ENCODE measurements at regions not wholly inside any gene's neighbourhood (a gene's known extent, or its start where the extent isn't known, plus 50 kb on each side); places are given as distances from the start of the nearest gene placed in this dataset.

GRCh38 chr1:81023187-81023724 is 777.5 kb upstream of the ADGRL2 start:
- no peaks in the 10 kb centered on the region for H3K27me3 Mint-ChIP-seq (ENCODE audit: low read depth)
- no peaks in the 10 kb centered on the region for H3K36me3 Mint-ChIP-seq (ENCODE audit: low read depth)
- no peak overlapping the region for H3K4me3 Mint-ChIP-seq
- H3K4me1 Mint-ChIP-seq, result no peaks in the 10 kb centered on the region
- TF ChIP-seq, protein P1, sequence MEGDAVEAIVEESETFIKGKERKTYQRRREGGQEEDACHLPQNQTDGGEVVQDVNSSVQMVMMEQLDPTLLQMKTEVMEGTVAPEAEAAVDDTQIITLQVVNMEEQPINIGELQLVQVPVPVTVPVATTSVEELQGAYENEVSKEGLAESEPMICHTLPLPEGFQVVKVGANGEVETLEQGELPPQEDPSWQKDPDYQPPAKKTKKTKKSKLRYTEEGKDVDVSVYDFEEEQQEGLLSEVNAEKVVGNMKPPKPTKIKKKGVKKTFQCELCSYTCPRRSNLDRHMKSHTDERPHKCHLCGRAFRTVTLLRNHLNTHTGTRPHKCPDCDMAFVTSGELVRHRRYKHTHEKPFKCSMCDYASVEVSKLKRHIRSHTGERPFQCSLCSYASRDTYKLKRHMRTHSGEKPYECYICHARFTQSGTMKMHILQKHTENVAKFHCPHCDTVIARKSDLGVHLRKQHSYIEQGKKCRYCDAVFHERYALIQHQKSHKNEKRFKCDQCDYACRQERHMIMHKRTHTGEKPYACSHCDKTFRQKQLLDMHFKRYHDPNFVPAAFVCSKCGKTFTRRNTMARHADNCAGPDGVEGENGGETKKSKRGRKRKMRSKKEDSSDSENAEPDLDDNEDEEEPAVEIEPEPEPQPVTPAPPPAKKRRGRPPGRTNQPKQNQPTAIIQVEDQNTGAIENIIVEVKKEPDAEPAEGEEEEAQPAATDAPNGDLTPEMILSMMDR (conservative IDR thresholded peaks at IDR 0.05), result no peak
- no peak overlapping the region for H3K27ac Mint-ChIP-seq (ENCODE audit: unreplicated experiment)
- H3K9me3 Mint-ChIP-seq, result peaks cover 4% of the 10 kb centered on the region
- DNase-seq (ENCODE audit: low read depth, low spot score), result no peak

DNA sequence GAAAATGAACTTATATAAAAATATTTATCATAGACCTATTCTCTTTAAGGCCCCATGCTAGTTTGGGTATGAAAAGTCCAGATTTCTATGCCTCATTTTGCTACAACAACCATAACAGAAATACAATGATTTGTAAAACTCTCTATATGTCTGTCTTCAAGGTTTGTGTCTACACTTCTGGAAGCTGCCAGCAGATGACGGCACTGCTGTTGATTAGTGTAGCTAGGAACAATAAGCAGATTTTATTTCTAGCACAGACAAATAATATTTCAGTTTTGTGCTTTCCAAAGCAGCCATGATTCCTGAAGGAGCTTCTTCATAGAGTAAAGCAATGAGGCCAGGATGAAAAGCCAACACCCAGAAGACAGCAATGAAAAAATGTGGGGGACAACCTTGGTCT is 779.6 kb upstream of the ADGRL2 start:
- Mint-ChIP-seq H3K9me3 (peaks cover 11% of the 10 kb centered on the region), H3K4me3 (no peak overlapping the region), H3K27me3 (ENCODE audit: low read depth) (no peaks in the 10 kb centered on the region), H3K4me1 (no peaks in the 10 kb centered on the region), H3K36me3 (ENCODE audit: low read depth) (no peaks in the 10 kb centered on the region), H3K27ac (ENCODE audit: unreplicated experiment) (no peak overlapping the region)
- DNase-seq (ENCODE audit: low read depth, low spot score), result no peak
- TF ChIP-seq, protein P1 (conservative IDR thresholded peaks at IDR 0.05), result no peak

DNA sequence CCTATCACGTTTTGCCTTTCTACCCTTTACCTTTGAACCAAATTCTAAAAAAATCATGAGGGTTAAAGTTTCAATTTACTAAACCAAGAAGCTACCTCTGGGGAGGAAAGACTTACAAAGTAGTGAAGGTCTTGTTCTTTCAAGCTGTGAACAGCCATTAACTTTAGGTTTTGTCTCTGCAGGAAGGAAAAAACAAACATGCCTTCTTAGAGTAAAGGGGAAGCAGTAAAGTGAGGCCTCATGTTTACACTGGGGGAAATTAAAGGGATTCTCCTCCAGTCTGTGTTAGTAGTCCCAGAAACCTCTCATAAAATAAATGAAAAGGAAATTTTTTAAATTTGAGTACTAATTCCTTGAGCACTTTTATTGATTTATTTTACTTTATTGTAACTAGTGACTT is 780.2 kb upstream of the ADGRL2 start:
- no peak for DNase-seq (ENCODE audit: low read depth, low spot score)
- H3K9me3 Mint-ChIP-seq, result peaks cover 13% of the 10 kb centered on the region
- TF ChIP-seq, protein P1 (conservative IDR thresholded peaks at IDR 0.05), result no peak
- no peaks in the 10 kb centered on the region for H3K4me1 Mint-ChIP-seq
- no peaks in the 10 kb centered on the region for H3K36me3 Mint-ChIP-seq (ENCODE audit: low read depth)
- H3K27ac Mint-ChIP-seq (ENCODE audit: unreplicated experiment), result no peak overlapping the region
- H3K27me3 Mint-ChIP-seq (ENCODE audit: low read depth), result no peaks in the 10 kb centered on the region
- H3K4me3 Mint-ChIP-seq, result no peak overlapping the region

DNA sequence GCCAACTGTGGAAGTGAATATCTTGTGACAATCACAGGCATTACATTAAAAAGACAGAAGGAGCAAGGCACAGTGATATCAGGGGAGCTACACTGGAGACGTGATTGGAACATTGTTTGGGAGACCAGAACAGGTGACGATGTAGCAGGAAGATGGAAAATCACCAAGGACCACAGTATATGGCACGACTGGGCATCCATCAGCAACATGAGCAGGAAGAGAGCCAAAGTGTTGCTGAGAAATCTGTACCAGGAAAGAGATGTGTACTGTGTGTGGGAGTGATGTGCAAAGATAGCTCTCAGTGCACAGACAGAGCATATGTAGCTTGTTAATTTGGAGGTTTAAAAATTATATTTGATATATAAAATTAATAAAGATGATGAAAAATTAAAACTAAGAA is 790.6 kb upstream of the ADGRL2 start:
- H3K4me1 Mint-ChIP-seq, result no peaks in the 10 kb centered on the region
- DNase-seq (ENCODE audit: low read depth, low spot score), result no peak
- no peak overlapping the region for H3K27ac Mint-ChIP-seq (ENCODE audit: unreplicated experiment)
- peaks cover 6% of the 10 kb centered on the region for H3K9me3 Mint-ChIP-seq
- H3K27me3 Mint-ChIP-seq (ENCODE audit: low read depth), result no peaks in the 10 kb centered on the region
- no peaks in the 10 kb centered on the region for H3K36me3 Mint-ChIP-seq (ENCODE audit: low read depth)
- TF ChIP-seq, protein P1 (conservative IDR thresholded peaks at IDR 0.05), result no peak
- no peak overlapping the region for H3K4me3 Mint-ChIP-seq

DNA sequence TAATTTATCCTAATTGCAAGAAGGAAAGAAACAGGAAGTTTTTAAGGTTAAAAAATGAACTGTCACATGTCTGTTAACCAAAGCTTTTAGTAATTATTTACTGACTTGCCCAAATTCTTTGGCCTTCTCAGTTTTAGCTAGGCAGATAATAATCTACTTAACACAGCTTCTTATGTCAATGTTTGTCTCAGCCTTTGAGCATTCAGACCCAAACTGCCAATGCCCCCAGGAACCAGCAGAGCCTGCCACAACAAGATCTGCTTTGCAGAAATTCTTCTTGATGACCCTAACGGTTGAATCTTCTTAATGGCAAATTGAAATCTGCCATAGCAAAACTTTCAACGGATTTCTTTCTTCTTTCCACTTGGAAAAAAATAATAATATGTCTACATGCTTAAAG is 792.4 kb upstream of the ADGRL2 start:
- TF ChIP-seq, protein P1 (conservative IDR thresholded peaks at IDR 0.05), result no peak
- DNase-seq (ENCODE audit: low read depth, low spot score), result no peak
- Mint-ChIP-seq H3K36me3 (ENCODE audit: low read depth) (no peaks in the 10 kb centered on the region), H3K27me3 (ENCODE audit: low read depth) (no peaks in the 10 kb centered on the region), H3K4me1 (no peaks in the 10 kb centered on the region), H3K4me3 (no peak overlapping the region), H3K9me3 (peaks cover 7% of the 10 kb centered on the region), H3K27ac (ENCODE audit: unreplicated experiment) (no peak overlapping the region)

DNA sequence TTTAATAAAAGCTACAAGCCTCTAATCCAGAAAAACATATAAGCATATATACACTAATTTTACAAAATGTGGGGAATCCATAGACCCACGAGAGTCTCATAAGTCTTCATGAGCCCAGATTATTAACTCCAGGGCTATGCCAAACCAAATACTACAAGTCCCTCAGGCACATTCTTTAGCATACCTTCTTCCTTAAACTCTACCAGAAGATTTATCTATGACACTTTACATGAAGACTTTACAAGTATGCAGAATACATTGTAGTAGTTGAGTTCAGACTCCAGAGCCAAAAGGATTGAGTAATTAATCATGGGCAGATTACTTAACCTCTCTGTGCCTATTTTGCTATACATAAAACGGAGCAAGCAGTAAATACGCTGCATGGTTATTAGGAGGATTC is 793.7 kb upstream of the ADGRL2 start:
- H3K27me3 Mint-ChIP-seq (ENCODE audit: low read depth), result no peaks in the 10 kb centered on the region
- TF ChIP-seq, protein P1 (conservative IDR thresholded peaks at IDR 0.05), result no peak
- no peak overlapping the region for H3K27ac Mint-ChIP-seq (ENCODE audit: unreplicated experiment)
- H3K4me1 Mint-ChIP-seq, result no peaks in the 10 kb centered on the region
- H3K36me3 Mint-ChIP-seq (ENCODE audit: low read depth), result no peaks in the 10 kb centered on the region
- H3K4me3 Mint-ChIP-seq, result no peak overlapping the region
- peaks cover 4% of the 10 kb centered on the region for H3K9me3 Mint-ChIP-seq
- no peak for DNase-seq (ENCODE audit: low read depth, low spot score)
